Upper lobe of left lung (tissue), 4 donors: ENCODE measurements at regions not wholly inside any gene's neighbourhood (a gene's known extent, or its start where the extent isn't known, plus 50 kb on each side); places are given as distances from the start of the nearest gene placed in this dataset.

ENCODE experiments used
- CTCF ChIP-seq, 6 experiments: fragments of 450-650 bp in 4 of 6; fragments of 200-600 bp in 2 of 6; sonication (generic) in 2 of 6; IDR thresholded peaks; one replicate each; pipeline ENCODE4 v1.5.1; 2016 to 2019; ENCODE audit warnings: antibody characterized with exemption in 6 of 6
- EP300 ChIP-seq, 4 donors: sonication (generic); formaldehyde crosslinking; IDR thresholded peaks; one replicate each; pipeline ENCODE4 v1.5.1; 2017; ENCODE audit warnings: antibody characterized with exemption in 4 of 4, control low read depth in 2 of 4
- POLR2A ChIP-seq, 4 donors: fragments of 450-650 bp; IDR thresholded peaks; one replicate each; pipeline ENCODE4 v1.5.1; 2016 to 2017; ENCODE audit warnings: antibody characterized with exemption in 4 of 4, mild to moderate bottlenecking in 2 of 4
- POLR2AphosphoS5 ChIP-seq, 2 donors: sonication (generic); formaldehyde crosslinking; IDR thresholded peaks; one replicate each; pipeline ENCODE4 v1.5.1; 2017; ENCODE audit warnings: antibody characterized with exemption in 2 of 2

DNA sequence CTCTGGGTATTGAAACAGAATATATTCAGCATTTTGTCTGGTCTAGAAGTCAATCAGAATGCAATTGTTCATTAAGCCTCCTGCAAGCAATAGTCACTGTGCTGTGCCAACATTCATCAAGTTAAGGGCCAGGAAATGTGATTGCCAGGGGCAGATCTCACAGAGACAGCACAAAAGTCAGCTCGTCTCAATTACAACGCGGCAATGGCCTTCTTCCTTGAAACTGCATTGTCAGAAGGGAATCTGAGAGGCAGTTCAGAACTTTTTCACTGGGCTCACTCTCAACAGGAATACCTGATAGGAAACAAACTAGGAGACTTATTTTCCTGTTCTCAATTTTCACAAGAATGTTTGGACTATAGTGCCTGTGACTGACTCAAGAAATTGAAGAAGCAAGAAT lies 131.1 kb upstream of the NR3C2 start:
- no peak for TF ChIP-seq CTCF (IDR thresholded peaks at IDR 0.05)
- TF ChIP-seq POLR2AphosphoS5 (IDR thresholded peaks at IDR 0.05): no peak
- TF ChIP-seq POLR2A (IDR thresholded peaks at IDR 0.05): no peak
- no peak for TF ChIP-seq EP300 (IDR thresholded peaks at IDR 0.05)
